GM13977 (cell line): ENCODE measurements at regions not wholly inside any gene's neighbourhood (a gene's known extent, or its start where the extent isn't known, plus 50 kb on each side); places are given as distances from the start of the nearest gene placed in this dataset.

Experiments
- DNase-seq: peaks from one replicate; pipeline ENCODE4 v3.0.0; 2012; ENCODE audit warnings: low spot score
- in situ Hi-C: fragments of 300-500 bp; cut with MboI; formaldehyde crosslinking; loops from one replicate; pipeline ENCODE4 v1.12.0; 2022; ENCODE audit warnings: low sequenced_read_pairs, low pct_unique_long_range_greater_than_20kb, mixed read lengths, inconsistent platforms; ENCODE audit not compliant: unreplicated experiment
- TF ChIP-seq, protein P1 (sequence below): IDR thresholded peaks from 2 replicates; pipeline ENCODE4 v1.5.1; 2012; ENCODE audit warnings: mild to moderate bottlenecking, control low read depth; ENCODE audit not compliant: insufficient read depth; ENCODE audit errors: extremely low read depth, missing control alignments

DNA sequence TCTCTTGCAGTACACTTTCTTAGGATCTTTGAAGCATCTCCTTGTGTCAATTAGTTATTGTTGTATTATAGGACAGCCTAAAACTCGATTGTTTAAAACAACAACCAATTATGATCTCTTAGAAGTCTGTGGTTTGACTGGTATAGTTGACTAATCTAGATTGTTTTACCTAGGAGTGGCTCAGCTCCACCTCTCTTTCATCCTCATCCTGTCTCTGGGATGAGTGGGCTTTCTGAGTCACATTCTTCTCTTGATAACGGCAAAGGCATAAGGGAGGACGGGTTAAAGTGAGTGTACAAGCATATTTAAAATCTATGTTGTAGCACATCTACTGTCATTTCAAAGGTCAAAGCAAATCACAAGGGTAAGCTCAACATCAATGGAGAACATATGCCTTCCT lies 102.3 kb upstream of the GULP1 start:
- TF ChIP-seq, protein P1, sequence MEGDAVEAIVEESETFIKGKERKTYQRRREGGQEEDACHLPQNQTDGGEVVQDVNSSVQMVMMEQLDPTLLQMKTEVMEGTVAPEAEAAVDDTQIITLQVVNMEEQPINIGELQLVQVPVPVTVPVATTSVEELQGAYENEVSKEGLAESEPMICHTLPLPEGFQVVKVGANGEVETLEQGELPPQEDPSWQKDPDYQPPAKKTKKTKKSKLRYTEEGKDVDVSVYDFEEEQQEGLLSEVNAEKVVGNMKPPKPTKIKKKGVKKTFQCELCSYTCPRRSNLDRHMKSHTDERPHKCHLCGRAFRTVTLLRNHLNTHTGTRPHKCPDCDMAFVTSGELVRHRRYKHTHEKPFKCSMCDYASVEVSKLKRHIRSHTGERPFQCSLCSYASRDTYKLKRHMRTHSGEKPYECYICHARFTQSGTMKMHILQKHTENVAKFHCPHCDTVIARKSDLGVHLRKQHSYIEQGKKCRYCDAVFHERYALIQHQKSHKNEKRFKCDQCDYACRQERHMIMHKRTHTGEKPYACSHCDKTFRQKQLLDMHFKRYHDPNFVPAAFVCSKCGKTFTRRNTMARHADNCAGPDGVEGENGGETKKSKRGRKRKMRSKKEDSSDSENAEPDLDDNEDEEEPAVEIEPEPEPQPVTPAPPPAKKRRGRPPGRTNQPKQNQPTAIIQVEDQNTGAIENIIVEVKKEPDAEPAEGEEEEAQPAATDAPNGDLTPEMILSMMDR = no peak
- in situ Hi-C loops = no loop called here
- no peak for DNase-seq

DNA sequence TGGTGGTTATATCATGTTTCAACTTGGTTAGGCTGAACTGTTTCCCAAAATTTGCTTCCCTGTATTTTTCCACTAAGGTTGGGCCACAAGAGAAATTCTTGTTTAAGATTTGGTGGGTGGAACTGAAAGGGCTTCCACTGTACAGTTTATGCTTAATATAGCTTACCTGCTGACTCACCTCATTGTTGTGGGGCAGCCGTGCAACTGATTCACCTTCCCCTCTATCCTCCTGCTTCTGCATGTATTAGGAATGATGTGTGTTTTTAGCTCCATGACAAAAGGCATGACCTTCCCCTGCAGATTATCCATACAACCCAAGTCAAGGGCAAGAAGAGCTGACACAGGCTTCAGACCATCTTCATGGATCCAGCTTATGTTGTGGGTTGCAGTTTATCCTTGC lies 98.4 kb upstream of the GULP1 start:
- no peak for DNase-seq
- TF ChIP-seq, protein P1 = no peak
- in situ Hi-C loops = no loop called here

DNA sequence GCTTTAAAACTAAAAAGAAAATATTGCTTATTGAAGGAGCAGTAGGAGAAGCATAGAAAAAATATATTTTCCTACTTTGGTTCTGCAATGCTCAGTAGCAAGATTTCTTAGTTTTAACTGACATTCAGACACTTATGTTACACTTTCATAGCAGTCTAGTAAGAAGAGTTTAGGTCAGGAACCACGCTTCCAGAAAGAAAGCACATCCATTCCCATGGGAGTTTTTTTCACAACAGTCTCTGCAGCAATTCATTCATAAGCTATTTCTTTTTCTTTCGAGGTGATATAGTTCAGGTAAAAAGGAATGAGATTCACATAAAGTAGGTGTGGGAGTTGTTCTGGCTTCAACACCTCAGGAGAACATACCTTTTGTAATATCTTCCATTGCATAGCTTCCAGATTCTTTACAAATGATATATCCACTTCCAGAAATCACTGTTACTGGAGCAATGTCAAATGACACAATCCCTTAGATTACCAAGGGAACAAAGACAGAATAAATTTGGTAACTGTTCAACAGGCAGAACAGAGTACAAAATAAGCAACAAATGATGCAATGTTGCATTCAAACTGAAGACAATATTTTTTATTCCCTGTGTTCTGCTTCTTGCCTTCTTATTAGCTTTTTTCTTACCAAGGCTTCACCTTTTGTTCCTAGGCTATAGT lies 95.2 kb upstream of the GULP1 start:
- TF ChIP-seq, protein P1 = no peak
- in situ Hi-C loops = no loop called here
- no peak for DNase-seq

DNA sequence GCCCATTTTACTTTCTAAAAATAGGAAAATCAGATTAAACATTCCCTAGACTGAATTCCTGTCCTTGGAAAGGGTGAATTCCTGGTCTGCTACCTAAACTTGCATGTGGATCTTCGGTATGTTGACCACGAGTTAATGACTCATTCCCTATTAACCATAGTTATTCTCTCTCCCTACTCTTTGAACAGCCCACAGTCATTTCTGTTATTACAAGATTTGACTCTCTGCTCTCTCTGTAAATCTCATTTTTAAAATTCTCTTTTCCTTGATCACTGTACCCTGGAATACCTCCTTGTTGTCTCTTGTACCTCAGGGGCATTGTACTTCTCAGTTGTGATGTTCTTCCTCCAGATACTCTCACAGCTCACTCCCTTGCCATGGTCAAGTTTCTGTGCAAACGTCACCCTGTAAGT lies 92.0 kb upstream of the GULP1 start:
- in situ Hi-C loops = no loop called here
- no peak for DNase-seq
- TF ChIP-seq, protein P1 = no peak

DNA sequence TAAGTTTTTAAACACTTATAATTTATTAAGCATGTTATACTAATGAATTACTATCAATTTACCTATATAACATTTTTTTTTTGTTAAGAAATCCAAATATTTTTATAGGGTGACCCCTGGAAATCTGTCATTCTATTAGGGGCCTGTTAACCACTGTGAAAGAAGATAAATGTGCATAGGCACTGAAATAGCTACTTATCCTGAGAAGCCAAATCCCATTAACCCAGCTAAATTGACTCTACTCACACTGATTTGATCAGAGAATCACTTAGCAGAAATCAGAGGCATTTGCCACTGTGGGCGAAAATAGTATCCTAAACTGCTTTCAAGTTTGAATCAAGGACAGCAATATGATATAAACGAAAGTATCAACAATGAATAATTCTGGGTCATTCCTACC lies 90.0 kb upstream of the GULP1 start:
- DNase-seq = no peak
- TF ChIP-seq, protein P1 = no peak
- in situ Hi-C loops = no loop called here

DNA sequence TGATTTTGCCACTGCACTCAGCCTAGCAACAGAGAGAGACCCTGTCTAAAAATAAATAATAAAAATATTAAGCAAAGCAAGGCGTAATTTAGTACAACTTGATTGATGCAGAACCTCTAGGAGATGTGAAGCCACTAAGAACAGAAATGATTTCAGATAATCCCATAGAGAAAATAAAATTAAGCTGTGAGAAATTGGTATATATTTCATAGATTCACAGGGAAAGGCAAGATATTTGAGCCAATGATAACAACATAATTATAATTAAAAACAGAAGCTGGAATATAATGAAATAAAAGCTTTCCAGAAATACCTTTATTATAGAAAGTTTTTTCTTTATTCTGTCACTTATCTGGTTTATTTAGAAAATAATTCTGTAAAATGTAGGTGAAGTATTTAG lies 88.9 kb upstream of the GULP1 start:
- TF ChIP-seq, protein P1 = no peak
- in situ Hi-C loops = no loop called here
- DNase-seq = no peak

DNA sequence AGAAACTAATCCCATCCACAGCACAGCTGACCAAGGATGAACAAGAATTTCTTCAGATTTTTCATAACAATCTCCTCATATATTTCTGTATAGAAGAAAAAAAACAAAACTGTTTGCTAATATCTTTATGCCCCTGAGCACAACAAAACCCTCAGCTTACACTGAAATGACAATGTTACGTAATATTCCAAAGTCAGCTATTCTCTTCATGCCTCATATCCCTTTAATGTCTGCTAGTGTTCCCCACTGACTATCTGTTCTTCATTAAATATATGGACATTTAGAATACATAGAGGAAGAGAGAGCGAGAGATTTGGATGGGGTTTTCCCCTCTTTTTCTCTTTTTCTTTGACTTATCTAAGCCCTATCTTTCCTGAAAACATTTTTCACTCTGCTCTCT lies 87.9 kb upstream of the GULP1 start:
- TF ChIP-seq, protein P1 = no peak
- in situ Hi-C loops = no loop called here
- DNase-seq = no peak
